CD14-positive monocyte (primary cell): ENCODE measurements at regions not wholly inside any gene's neighbourhood (a gene's known extent, or its start where the extent isn't known, plus 50 kb on each side); places are given as distances from the start of the nearest gene placed in this dataset.

ENCODE experiments used
- DNase-seq, 3 donors: peaks; one replicate each; pipeline ENCODE4 v3.0.0-alpha.2; 2011 to 2022
- H2AFZ ChIP-seq: 2 replicates; pipeline ENCODE4 v1.6.0; 2012; ENCODE audit warnings: mild to moderate bottlenecking, low read depth, low read length, inconsistent platforms; ENCODE audit not compliant: insufficient read depth, poor library complexity, severe bottlenecking
- H3K27ac ChIP-seq, 2 donors: 1 replicate in 1 of 2; 2 replicates in 1 of 2; pipeline ENCODE4 v1.5.1; 2012 to 2013; ENCODE audit warnings: low read length in 2 of 2, control low read depth in 1 of 2, inconsistent platforms in 1 of 2, low read depth in 1 of 2, mild to moderate bottlenecking in 1 of 2
- H3K27me3 ChIP-seq, 2 donors: one replicate each; pipeline versions ENCODE4 v1.6.0 to v1.6.1; 2011 to 2013; ENCODE audit warnings: low read length in 2 of 2; ENCODE audit not compliant: control insufficient read depth in 2 of 2, insufficient read depth in 2 of 2
- H3K36me3 ChIP-seq, 2 donors: replicated peaks in 1 of 2; 1 replicate in 1 of 2; 2 replicates in 1 of 2; pipeline versions ENCODE4 v1.5.1 to v1.6.1; 2012 to 2013; ENCODE audit warnings: low read length in 2 of 2, control low read depth in 1 of 2, inconsistent platforms in 1 of 2, mild to moderate bottlenecking in 1 of 2; ENCODE audit not compliant: insufficient read depth in 2 of 2, control insufficient read depth in 1 of 2
- H3K4me1 ChIP-seq, 2 donors: 1 replicate in 1 of 2; 2 replicates in 1 of 2; pipeline versions ENCODE4 v1.5.1 to v1.6.1; 2012 to 2013; ENCODE audit warnings: low read length in 2 of 2, control low read depth in 1 of 2, inconsistent platforms in 1 of 2, mild to moderate bottlenecking in 1 of 2, moderate library complexity in 1 of 2; ENCODE audit not compliant: insufficient read depth in 2 of 2, control insufficient read depth in 1 of 2
- H3K4me2 ChIP-seq: replicated peaks from 2 replicates; pipeline ENCODE3; 2012; ENCODE audit warnings: low read length, moderate library complexity, mild to moderate bottlenecking; ENCODE audit not compliant: poor library complexity, severe bottlenecking; ENCODE audit errors: extremely low read depth
- H3K4me3 ChIP-seq, 3 experiments: fragments of 200-600 bp in 1 of 3; sonication (generic) in 1 of 3; replicated peaks in 1 of 3; 1 replicate in 2 of 3; 2 replicates in 1 of 3; pipeline ENCODE4 v1.5.1; 2011 to 2013; ENCODE audit warnings: low read length in 3 of 3, mild to moderate bottlenecking in 3 of 3, control low read depth in 2 of 3, low read depth in 2 of 3, inconsistent platforms in 1 of 3, moderate library complexity in 1 of 3
- H3K79me2 ChIP-seq: 2 replicates; pipeline ENCODE4 v1.6.0; 2012; ENCODE audit warnings: mild to moderate bottlenecking, control low read depth, inconsistent platforms, low read length, moderate library complexity; ENCODE audit not compliant: insufficient read depth
- H3K9ac ChIP-seq: 2 replicates; pipeline ENCODE4 v1.6.0; 2017; ENCODE audit warnings: low read length, mild to moderate bottlenecking; ENCODE audit not compliant: insufficient read depth, poor library complexity, severe bottlenecking
- H3K9me3 ChIP-seq, 2 donors: replicated peaks in 1 of 2; 1 replicate in 1 of 2; 2 replicates in 1 of 2; pipeline versions ENCODE4 v1.5.1 to v1.6.1; 2012 to 2013; ENCODE audit warnings: low read length in 2 of 2, control low read depth in 1 of 2; ENCODE audit not compliant: control insufficient read depth in 1 of 2, insufficient read depth in 1 of 2
- H4K20me1 ChIP-seq: 2 replicates; pipeline ENCODE4 v1.6.0; 2012; ENCODE audit warnings: mild to moderate bottlenecking, low read length, control low read depth, moderate library complexity; ENCODE audit not compliant: insufficient read depth
- H3K27ac Mint-ChIP-seq, 7 donors: one replicate each; pipeline ENCODE4 v1.8.0; 2020; ENCODE audit warnings: mild to moderate bottlenecking in 7 of 7, mixed read lengths in 7 of 7, moderate library complexity in 6 of 7, inconsistent platforms in 2 of 7
- H3K27me3 Mint-ChIP-seq, 3 donors: one replicate each; pipeline ENCODE4 v1.8.0; 2021 to 2022; ENCODE audit warnings: low read depth in 3 of 3, mild to moderate bottlenecking in 3 of 3, mixed read lengths in 3 of 3, moderate library complexity in 3 of 3, inconsistent platforms in 1 of 3
- H3K36me3 Mint-ChIP-seq, 2 donors: one replicate each; pipeline ENCODE4 v1.8.0; 2020; ENCODE audit warnings: mixed read lengths in 2 of 2, inconsistent platforms in 1 of 2, mild to moderate bottlenecking in 1 of 2
- H3K4me1 Mint-ChIP-seq: one replicate; pipeline ENCODE4 v1.8.0; 2020; ENCODE audit warnings: mild to moderate bottlenecking, mixed read lengths
- H3K4me3 Mint-ChIP-seq, 2 donors: one replicate each; pipeline ENCODE4 v1.8.0; 2020; ENCODE audit warnings: mild to moderate bottlenecking in 2 of 2, mixed read lengths in 2 of 2, moderate library complexity in 1 of 2
- H3K9me3 Mint-ChIP-seq, 7 donors: one replicate each; pipeline ENCODE4 v1.8.0; 2020 to 2022; ENCODE audit warnings: mixed read lengths in 7 of 7, mild to moderate bottlenecking in 6 of 7, moderate library complexity in 6 of 7, inconsistent platforms in 2 of 7
- whole genome bisulfite sequencing: methylation state at CpG from one replicate; pipeline ENCODE4 v1.1.5; 2013; ENCODE audit warnings: missing lambda C conversion rate; ENCODE audit not compliant: insufficient coverage; 5-methylcytosine and 5-hydroxymethylcytosine counted together
- intact Hi-C, 2 donors: fragments of 100-400 bp; cut with micrococcal nuclease; formaldehyde crosslinking; loops; one replicate each; pipeline versions ENCODE4 v1.15.0 to v1.15.1; 2023
- TF ChIP-seq, protein P1 (sequence below): fragments of 200-600 bp; IDR thresholded peaks from one replicate; pipeline ENCODE4 v1.8.0; 2022; ENCODE audit warnings: antibody characterized with exemption, mild to moderate bottlenecking

DNA sequence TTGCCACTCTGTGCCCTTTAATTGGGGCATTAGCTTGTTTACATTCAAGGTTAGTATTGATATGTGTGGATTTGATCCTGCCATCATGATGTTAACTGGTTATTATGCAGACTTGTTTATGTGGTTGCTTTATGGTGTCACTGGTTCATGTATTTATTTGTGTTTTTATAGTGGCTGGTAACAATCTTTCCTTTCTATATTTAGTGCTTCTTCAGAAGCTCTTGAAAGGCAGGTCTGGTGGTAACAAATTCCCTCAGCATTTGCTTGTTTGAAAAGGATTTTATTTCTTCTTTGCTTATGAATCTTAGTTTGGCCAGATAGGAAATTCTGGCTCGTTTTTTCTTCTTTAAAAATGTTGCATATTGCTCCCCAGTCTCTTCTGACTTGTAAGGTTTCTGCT, 215.4 kb downstream of the ZC3H11B start:
- H3K27me3 ChIP-seq = no peaks in the 10 kb centered on the region
- no peaks in the 10 kb centered on the region for H3K4me1 ChIP-seq
- H2AFZ ChIP-seq = no peak overlapping the region
- TF ChIP-seq, protein P1, sequence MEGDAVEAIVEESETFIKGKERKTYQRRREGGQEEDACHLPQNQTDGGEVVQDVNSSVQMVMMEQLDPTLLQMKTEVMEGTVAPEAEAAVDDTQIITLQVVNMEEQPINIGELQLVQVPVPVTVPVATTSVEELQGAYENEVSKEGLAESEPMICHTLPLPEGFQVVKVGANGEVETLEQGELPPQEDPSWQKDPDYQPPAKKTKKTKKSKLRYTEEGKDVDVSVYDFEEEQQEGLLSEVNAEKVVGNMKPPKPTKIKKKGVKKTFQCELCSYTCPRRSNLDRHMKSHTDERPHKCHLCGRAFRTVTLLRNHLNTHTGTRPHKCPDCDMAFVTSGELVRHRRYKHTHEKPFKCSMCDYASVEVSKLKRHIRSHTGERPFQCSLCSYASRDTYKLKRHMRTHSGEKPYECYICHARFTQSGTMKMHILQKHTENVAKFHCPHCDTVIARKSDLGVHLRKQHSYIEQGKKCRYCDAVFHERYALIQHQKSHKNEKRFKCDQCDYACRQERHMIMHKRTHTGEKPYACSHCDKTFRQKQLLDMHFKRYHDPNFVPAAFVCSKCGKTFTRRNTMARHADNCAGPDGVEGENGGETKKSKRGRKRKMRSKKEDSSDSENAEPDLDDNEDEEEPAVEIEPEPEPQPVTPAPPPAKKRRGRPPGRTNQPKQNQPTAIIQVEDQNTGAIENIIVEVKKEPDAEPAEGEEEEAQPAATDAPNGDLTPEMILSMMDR = no peak
- peaks cover 17 to 19% of the 10 kb centered on the region in 2 donors for H3K9me3 ChIP-seq
- H4K20me1 ChIP-seq = no peaks in the 10 kb centered on the region
- H3K4me3 ChIP-seq = no peak overlapping the region
- H3K9ac ChIP-seq = no peak overlapping the region
- H3K4me2 ChIP-seq = no peak overlapping the region
- peaks cover 10 to 26% (median 19%) of the 10 kb centered on the region in 7 donors for H3K9me3 Mint-ChIP-seq
- no peaks in the 10 kb centered on the region for H3K79me2 ChIP-seq
- H3K4me1 Mint-ChIP-seq = no peaks in the 10 kb centered on the region
- H3K36me3 Mint-ChIP-seq = no peaks in the 10 kb centered on the region
- DNase-seq = no peak
- H3K27me3 Mint-ChIP-seq = peaks cover 0 to 2% (median 2%) of the 10 kb centered on the region in 3 donors
- no peak overlapping the region for H3K27ac Mint-ChIP-seq
- intact Hi-C loops = no loop called here
- no peak overlapping the region for H3K27ac ChIP-seq
- WGBS = no CpG with 5 or more reads among the region's 1 CpG
- no peaks in the 10 kb centered on the region for H3K36me3 ChIP-seq
- H3K4me3 Mint-ChIP-seq = no peak overlapping the region

DNA sequence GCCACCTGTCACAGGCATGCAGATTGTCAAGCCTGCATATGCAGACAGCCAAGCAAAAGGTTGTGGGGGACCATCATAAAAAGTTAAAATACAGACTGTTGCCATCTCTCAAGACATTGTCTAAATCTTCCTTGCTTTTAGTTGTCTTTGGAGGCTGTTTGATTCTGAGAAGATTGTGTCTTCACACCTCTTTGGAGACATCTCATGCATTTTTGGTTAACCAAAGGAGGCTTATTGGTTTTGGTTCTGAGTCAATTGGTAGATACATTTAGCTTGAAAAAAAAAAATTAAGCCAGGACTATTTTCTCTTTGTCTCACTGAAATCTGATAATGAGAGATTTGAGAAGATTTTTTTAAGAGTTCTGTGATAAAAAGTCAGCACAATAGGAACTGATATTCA, 217.6 kb downstream of the LYPLAL1 start:
- TF ChIP-seq, protein P1 = no peak
- intact Hi-C loops = no loop called here
- no peak for DNase-seq

More for the DNA sequence above, 217.6 kb downstream of the LYPLAL1 start:
- peaks cover 0 to 4% (median 0%) of the 10 kb centered on the region in 3 donors for H3K27me3 Mint-ChIP-seq
- Histone ChIP-seq H4K20me1 (no peaks in the 10 kb centered on the region), H3K4me1 (no peaks in the 10 kb centered on the region), H2AFZ (no peak overlapping the region), H3K9ac (no peak overlapping the region), H3K36me3 (no peaks in the 10 kb centered on the region), H3K4me3 (no peak overlapping the region), H3K27me3 (no peaks in the 10 kb centered on the region), H3K4me2 (no peak overlapping the region), H3K9me3 (peaks cover 5 to 6% of the 10 kb centered on the region in 2 donors), H3K79me2 (no peaks in the 10 kb centered on the region), H3K27ac (no peak overlapping the region)
- no peaks in the 10 kb centered on the region for H3K4me1 Mint-ChIP-seq
- H3K4me3 Mint-ChIP-seq = no peak overlapping the region
- H3K36me3 Mint-ChIP-seq = no peaks in the 10 kb centered on the region
- no peak overlapping the region for H3K27ac Mint-ChIP-seq
- H3K9me3 Mint-ChIP-seq = peaks cover 0 to 9% (median 7%) of the 10 kb centered on the region in 7 donors
